ENCODE measurements at regions not wholly inside any gene's neighbourhood (a gene's known extent, or its start where the extent isn't known, plus 50 kb on each side); places are given as distances from the start of the nearest gene placed in this dataset.
"Not testable (repeated sequence)": the region's sequence is repeated elsewhere in the genome, so short reads cannot be mapped to it uniquely, and the experiment has no call there.

- H3K23me2 ChIP-seq (ENCODE audit: insufficient read length, low read depth, low read length, poor library complexity, severe bottlenecking); H3K14ac ChIP-seq (ENCODE audit: insufficient read depth, low read length); H3K27me3 ChIP-seq (ENCODE audit: insufficient read depth, low read length); H3K27ac ChIP-seq (ENCODE audit: insufficient read length, low read depth, low read length); H3K79me2 ChIP-seq (ENCODE audit: insufficient read depth, low read length); DNase-seq; H3K4me1 ChIP-seq (ENCODE audit: insufficient read depth, low read length); H2AFZ ChIP-seq (ENCODE audit: low read length); H2BK20ac ChIP-seq (ENCODE audit: low read depth, low read length, poor library complexity, severe bottlenecking); H3K23ac ChIP-seq (ENCODE audit: insufficient read length, low read depth, low read length); H3T11ph ChIP-seq (ENCODE audit: low read length); H3K9ac ChIP-seq (ENCODE audit: extremely low read depth, insufficient read length, low read length); H3K18ac ChIP-seq (ENCODE audit: insufficient read length, low read depth, low read length); H4K5ac ChIP-seq (ENCODE audit: insufficient read length, low read depth, low read length); H2BK120ac ChIP-seq (ENCODE audit: low read depth, low read length, poor library complexity, severe bottlenecking); H3K4ac ChIP-seq (ENCODE audit: low read depth, low read length); H3K79me1 ChIP-seq (ENCODE audit: insufficient read depth, low read depth, low read length, poor library complexity, severe bottlenecking); H3K4me1 Mint-ChIP-seq; H3K4me2 ChIP-seq (ENCODE audit: insufficient read depth, insufficient read length, low read length); H3K27me3 Mint-ChIP-seq (ENCODE audit: low read depth); H4K91ac ChIP-seq (ENCODE audit: insufficient read length, low read depth, low read length); H2BK15ac ChIP-seq (ENCODE audit: low read depth, low read length); H4K8ac ChIP-seq (replicated peaks; ENCODE audit: insufficient read length, low read depth, low read length); H2AK5ac ChIP-seq (ENCODE audit: insufficient read length, low read length); H3K27ac Mint-ChIP-seq; H3K56ac ChIP-seq (ENCODE audit: insufficient read length, low read depth, low read length); H3K4me3 Mint-ChIP-seq; H2BK12ac ChIP-seq (ENCODE audit: insufficient read length, low read depth, low read length); H4K20me1 ChIP-seq (ENCODE audit: control insufficient read depth, insufficient read depth, insufficient read length); H2BK5ac ChIP-seq (ENCODE audit: insufficient read length, low read length): not testable (repeated sequence)
- peaks cover 30 to 60% (median 43%) of the 10 kb centered on the region in 3 experiments for H3K36me3 Mint-ChIP-seq (ENCODE audit: insufficient read depth in 1 of 3, low read depth in 3 of 3)
- no CpG with 5 or more reads among the region's 7 CpGs for WGBS (ENCODE audit: extremely low coverage, insufficient read length, low lambda C conversion rate)
- H3K9me3 ChIP-seq (ENCODE audit: control insufficient read depth, low read depth, low read length) = peaks cover 91% of the 10 kb centered on the region
- H3K9me3 Mint-ChIP-seq = peaks cover 87 to 90% of the 10 kb centered on the region in 2 experiments
These were observed 4751.6 kb upstream of the OR11H1 start for GRCh38 chr22:10776358-10776729.

- not testable (repeated sequence) for H4K8ac ChIP-seq (replicated peaks; ENCODE audit: insufficient read length, low read depth, low read length)
These were observed 4750.3 kb upstream of the OR11H1 start for GRCh38 chr22:10777733-10778132.

More at GRCh38 chr22:10777733-10778132, 4750.3 kb upstream of the OR11H1 start:
- not testable (repeated sequence) for H3K79me2 ChIP-seq (ENCODE audit: insufficient read depth, low read length); H3K14ac ChIP-seq (ENCODE audit: insufficient read depth, low read length); H3K4me2 ChIP-seq (ENCODE audit: insufficient read depth, insufficient read length, low read length); H3K27me3 ChIP-seq (ENCODE audit: insufficient read depth, low read length); H3K18ac ChIP-seq (ENCODE audit: insufficient read length, low read depth, low read length); H2BK5ac ChIP-seq (ENCODE audit: insufficient read length, low read length); H3K56ac ChIP-seq (ENCODE audit: insufficient read length, low read depth, low read length); DNase-seq; H2AK5ac ChIP-seq (ENCODE audit: insufficient read length, low read length); H4K20me1 ChIP-seq (ENCODE audit: control insufficient read depth, insufficient read depth, insufficient read length); H2BK20ac ChIP-seq (ENCODE audit: low read depth, low read length, poor library complexity, severe bottlenecking); H3K4me3 Mint-ChIP-seq; H3K4me1 Mint-ChIP-seq; H2BK15ac ChIP-seq (ENCODE audit: low read depth, low read length); H3K23ac ChIP-seq (ENCODE audit: insufficient read length, low read depth, low read length); H3T11ph ChIP-seq (ENCODE audit: low read length); H2BK12ac ChIP-seq (ENCODE audit: insufficient read length, low read depth, low read length); H4K5ac ChIP-seq (ENCODE audit: insufficient read length, low read depth, low read length); H2AFZ ChIP-seq (ENCODE audit: low read length); H3K9ac ChIP-seq (ENCODE audit: extremely low read depth, insufficient read length, low read length); H3K4me1 ChIP-seq (ENCODE audit: insufficient read depth, low read length); H3K27ac ChIP-seq (ENCODE audit: insufficient read length, low read depth, low read length); H3K27ac Mint-ChIP-seq; H2BK120ac ChIP-seq (ENCODE audit: low read depth, low read length, poor library complexity, severe bottlenecking); H4K91ac ChIP-seq (ENCODE audit: insufficient read length, low read depth, low read length); H3K4ac ChIP-seq (ENCODE audit: low read depth, low read length); H3K79me1 ChIP-seq (ENCODE audit: insufficient read depth, low read depth, low read length, poor library complexity, severe bottlenecking); H3K23me2 ChIP-seq (ENCODE audit: insufficient read length, low read depth, low read length, poor library complexity, severe bottlenecking)
- Mint-ChIP-seq H3K27me3 (ENCODE audit: low read depth) (peaks cover 17% of the 10 kb centered on the region), H3K9me3 (peaks cover 92 to 94% of the 10 kb centered on the region in 2 experiments), H3K36me3 (ENCODE audit: insufficient read depth in 1 of 3, low read depth in 3 of 3) (peaks cover 39 to 69% (median 50%) of the 10 kb centered on the region in 3 experiments)
- peaks cover 93% of the 10 kb centered on the region for H3K9me3 ChIP-seq (ENCODE audit: control insufficient read depth, low read depth, low read length)
- WGBS (ENCODE audit: extremely low coverage, insufficient read length, low lambda C conversion rate) = no CpG with 5 or more reads among the region's 11 CpGs
